Calu3 (cell line): ENCODE measurements at regions not wholly inside any gene's neighbourhood (a gene's known extent, or its start where the extent isn't known, plus 50 kb on each side); places are given as distances from the start of the nearest gene placed in this dataset.
A peak's percentile ranks its signal among the peaks of the same experiment; 100 is the strongest.

Source experiments
- BruUV-seq: library from RNA; stranded (reverse); fragments of 400-500 nt; replicated peaks from 2 replicates; lab custom pipeline; 2021; lab: Mats Ljungman, UMichigan
- CTCF ChIA-PET: fragments of 300-600 bp; sonication (Branson Sonifier 250); formaldehyde crosslinking; loops from one replicate; lab custom pipeline; 2022; ENCODE audit warnings: antibody characterized with exemption; lab: Charles Lee
- DNase-seq: peaks from one replicate; pipeline ENCODE4 v3.0.0; 2022
- H3K27ac Mint-ChIP-seq: one replicate; pipeline ENCODE4 v1.8.0; 2022; ENCODE audit warnings: mixed read lengths; ENCODE audit not compliant: unreplicated experiment
- H3K27me3 Mint-ChIP-seq: one replicate; pipeline ENCODE4 v1.8.0; 2022; ENCODE audit warnings: mixed read lengths; ENCODE audit not compliant: unreplicated experiment
- H3K36me3 Mint-ChIP-seq: one replicate; pipeline ENCODE4 v1.8.0; 2022; ENCODE audit warnings: mild to moderate bottlenecking, moderate library complexity, mixed read lengths; ENCODE audit not compliant: insufficient read depth, unreplicated experiment
- H3K4me1 Mint-ChIP-seq: one replicate; pipeline ENCODE4 v1.8.0; 2022; ENCODE audit warnings: mild to moderate bottlenecking, low read depth, mixed read lengths; ENCODE audit not compliant: unreplicated experiment
- H3K4me3 Mint-ChIP-seq: one replicate; pipeline ENCODE4 v1.8.0; 2022; ENCODE audit warnings: mild to moderate bottlenecking, low read depth, moderate library complexity, mixed read lengths; ENCODE audit not compliant: unreplicated experiment
- H3K9me3 Mint-ChIP-seq: one replicate; pipeline ENCODE4 v1.8.0; 2022; ENCODE audit warnings: low read depth, mixed read lengths; ENCODE audit not compliant: unreplicated experiment
- CTCF ChIP-seq: fragments of 200-600 bp; IDR thresholded peaks from one replicate; pipeline ENCODE4 v1.8.0; 2022; ENCODE audit warnings: antibody characterized with exemption; ENCODE audit not compliant: unreplicated experiment
- intact Hi-C: fragments of 100-400 bp; cut with micrococcal nuclease; formaldehyde crosslinking; loops from one replicate; pipeline ENCODE4 v1.10.0; 2022; ENCODE audit not compliant: unreplicated experiment

- BruUV-seq: no TSS peak
- Mint-ChIP-seq H3K27me3 (no peaks in the 10 kb centered on the region), H3K27ac (no peak overlapping the region), H3K4me1 (peaks cover 33% of the 10 kb centered on the region), H3K36me3 (no peaks in the 10 kb centered on the region), H3K9me3 (no peaks in the 10 kb centered on the region), H3K4me3 (no peak overlapping the region)
- no peak for DNase-seq
- intact Hi-C loops: loop anchor here (10.0 kb wide), 1 partner anchor 101 kb away; no protein-coding TSS in a partner anchor
- CTCF ChIA-PET: no interaction called here
- no peak for TF ChIP-seq CTCF
Measured at GRCh38 chr4:103305355-103305754, 107.2 kb upstream of the CENPE start.

- Mint-ChIP-seq H3K9me3 (no peaks in the 10 kb centered on the region), H3K27ac (no peak overlapping the region)
- CTCF ChIA-PET: no interaction called here
Measured at GRCh38 chr4:103303011-103303410, 104.9 kb upstream of the CENPE start.

GRCh38 chr4:103292959-103293358, 94.8 kb upstream of the CENPE start:
- Mint-ChIP-seq H3K27ac (no peak overlapping the region), H3K27me3 (no peaks in the 10 kb centered on the region), H3K9me3 (no peaks in the 10 kb centered on the region), H3K4me3 (no peak overlapping the region), H3K4me1 (peaks cover 15% of the 10 kb centered on the region), H3K36me3 (no peaks in the 10 kb centered on the region)
- intact Hi-C loops: no loop called here
- DNase-seq: no peak
- TF ChIP-seq CTCF: no peak
- CTCF ChIA-PET: no interaction called here
- BruUV-seq: no TSS peak

More at GRCh38 chr4:103303011-103303410, 104.9 kb upstream of the CENPE start:
- intact Hi-C loops: loop anchor here (10.0 kb wide), 1 partner anchor 98 kb away; no protein-coding TSS in a partner anchor
- Mint-ChIP-seq H3K27me3 (no peaks in the 10 kb centered on the region), H3K4me1 (peaks cover 33% of the 10 kb centered on the region), H3K4me3 (no peak overlapping the region), H3K36me3 (no peaks in the 10 kb centered on the region)
- DNase-seq: peak; percentile 15
- no TSS peak for BruUV-seq
- no peak for TF ChIP-seq CTCF

DNA sequence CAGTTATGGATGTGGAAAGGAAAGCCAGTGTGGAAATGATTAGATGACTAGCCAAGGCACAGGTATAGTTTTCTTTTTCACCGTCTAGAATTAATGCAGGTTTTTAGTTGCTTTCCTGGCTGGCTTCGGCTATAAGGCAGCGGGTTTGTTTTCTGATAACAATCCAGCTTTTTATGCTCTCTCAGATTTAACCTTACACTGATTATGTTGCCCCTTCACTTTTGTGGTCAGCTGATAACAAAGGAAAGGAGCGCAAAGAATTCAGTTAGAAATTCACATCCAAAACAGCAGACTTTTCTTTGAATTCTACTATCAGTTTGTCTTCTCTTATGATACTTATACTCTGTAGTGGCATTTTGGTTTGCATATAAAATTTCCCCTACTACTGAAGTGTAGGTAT, 94.2 kb upstream of the CENPE start:
- no TSS peak for BruUV-seq
- Mint-ChIP-seq H3K27ac (no peak overlapping the region), H3K9me3 (no peaks in the 10 kb centered on the region), H3K4me1 (peaks cover 15% of the 10 kb centered on the region), H3K4me3 (no peak overlapping the region), H3K27me3 (no peaks in the 10 kb centered on the region), H3K36me3 (no peaks in the 10 kb centered on the region)
- no peak for DNase-seq
- intact Hi-C loops: no loop called here
- TF ChIP-seq CTCF: no peak
- CTCF ChIA-PET: no interaction called here
